ENCODE measurements at regions not wholly inside any gene's neighbourhood (a gene's known extent, or its start where the extent isn't known, plus 50 kb on each side); places are given as distances from the start of the nearest gene placed in this dataset.

- H3K36me3 ChIP-seq (ENCODE audit: insufficient read depth, insufficient read length, low read length): no peaks in the 10 kb centered on the region
- H3K4me3 ChIP-seq (ENCODE audit: insufficient read length, low read depth): no peak overlapping the region
- no peaks in the 10 kb centered on the region for H3K9me3 ChIP-seq (ENCODE audit: insufficient read depth, low read length)
- no peaks in the 10 kb centered on the region for H3K4me1 ChIP-seq (ENCODE audit: insufficient read depth, insufficient read length)
- no peak for TF ChIP-seq ZNF274 (IDR thresholded peaks at IDR 0.05; ENCODE audit: low read depth, low read length)
- no peak for TF ChIP-seq YY1 (IDR thresholded peaks at IDR 0.05; ENCODE audit: insufficient read depth, insufficient read length)
- TF ChIP-seq SUZ12 (IDR thresholded peaks at IDR 0.05; ENCODE audit: extremely low read depth, insufficient read depth, insufficient read length): no peak
- no peak overlapping the region for H3K9ac ChIP-seq (ENCODE audit: insufficient read length, low read depth)
- H3K27me3 ChIP-seq (ENCODE audit: insufficient read depth, insufficient read length): no peaks in the 10 kb centered on the region
- DNase-seq (ENCODE audit: low read depth, low spot score): no peak
Observed at GRCh38 chr2:198390670-198391069, 586.3 kb downstream of the PLCL1 start.

GRCh38 chr2:198387677-198388076, 583.3 kb downstream of the PLCL1 start:
- Histone ChIP-seq H3K4me3 (ENCODE audit: insufficient read length, low read depth) (no peak overlapping the region), H3K27me3 (ENCODE audit: insufficient read depth, insufficient read length) (no peaks in the 10 kb centered on the region), H3K4me1 (ENCODE audit: insufficient read depth, insufficient read length) (no peaks in the 10 kb centered on the region), H3K9ac (ENCODE audit: insufficient read length, low read depth) (no peak overlapping the region), H3K9me3 (ENCODE audit: insufficient read depth, low read length) (no peaks in the 10 kb centered on the region), H3K36me3 (ENCODE audit: insufficient read depth, insufficient read length, low read length) (no peaks in the 10 kb centered on the region)
- TF ChIP-seq ZNF274 (IDR thresholded peaks at IDR 0.05; ENCODE audit: low read depth, low read length): no peak
- no peak for TF ChIP-seq YY1 (IDR thresholded peaks at IDR 0.05; ENCODE audit: insufficient read depth, insufficient read length)
- TF ChIP-seq SUZ12 (IDR thresholded peaks at IDR 0.05; ENCODE audit: extremely low read depth, insufficient read depth, insufficient read length): no peak
- no peak for DNase-seq (ENCODE audit: low read depth, low spot score)

GRCh38 chr2:198385856-198386255, 581.5 kb downstream of the PLCL1 start:
- no peak overlapping the region for H3K4me3 ChIP-seq (ENCODE audit: insufficient read length, low read depth)
- no peaks in the 10 kb centered on the region for H3K27me3 ChIP-seq (ENCODE audit: insufficient read depth, insufficient read length)
- TF ChIP-seq YY1 (IDR thresholded peaks at IDR 0.05; ENCODE audit: insufficient read depth, insufficient read length): no peak
- no peak for TF ChIP-seq ZNF274 (IDR thresholded peaks at IDR 0.05; ENCODE audit: low read depth, low read length)
- TF ChIP-seq SUZ12 (IDR thresholded peaks at IDR 0.05; ENCODE audit: extremely low read depth, insufficient read depth, insufficient read length): no peak
- no peak overlapping the region for H3K9ac ChIP-seq (ENCODE audit: insufficient read length, low read depth)
- no peaks in the 10 kb centered on the region for H3K4me1 ChIP-seq (ENCODE audit: insufficient read depth, insufficient read length)
- H3K9me3 ChIP-seq (ENCODE audit: insufficient read depth, low read length): no peaks in the 10 kb centered on the region
- H3K36me3 ChIP-seq (ENCODE audit: insufficient read depth, insufficient read length, low read length): no peaks in the 10 kb centered on the region
- DNase-seq (ENCODE audit: low read depth, low spot score): no peak

GRCh38 chr2:198385326-198385725, 580.9 kb downstream of the PLCL1 start:
- H3K4me3 ChIP-seq (ENCODE audit: insufficient read length, low read depth): no peak overlapping the region

GRCh38 chr2:198383392-198383791, 579.0 kb downstream of the PLCL1 start:
- H3K27me3 ChIP-seq (ENCODE audit: insufficient read depth, insufficient read length): no peaks in the 10 kb centered on the region
- DNase-seq (ENCODE audit: low read depth, low spot score): no peak
- no peaks in the 10 kb centered on the region for H3K9me3 ChIP-seq (ENCODE audit: insufficient read depth, low read length)
- H3K9ac ChIP-seq (ENCODE audit: insufficient read length, low read depth): no peak overlapping the region
- H3K4me3 ChIP-seq (ENCODE audit: insufficient read length, low read depth): no peak overlapping the region
- H3K4me1 ChIP-seq (ENCODE audit: insufficient read depth, insufficient read length): no peaks in the 10 kb centered on the region
- H3K36me3 ChIP-seq (ENCODE audit: insufficient read depth, insufficient read length, low read length): no peaks in the 10 kb centered on the region
- TF ChIP-seq YY1 (IDR thresholded peaks at IDR 0.05; ENCODE audit: insufficient read depth, insufficient read length) (no peak), ZNF274 (IDR thresholded peaks at IDR 0.05; ENCODE audit: low read depth, low read length) (no peak)

More at GRCh38 chr2:198385326-198385725, 580.9 kb downstream of the PLCL1 start:
- TF ChIP-seq SUZ12 (IDR thresholded peaks at IDR 0.05; ENCODE audit: extremely low read depth, insufficient read depth, insufficient read length) (no peak), ZNF274 (IDR thresholded peaks at IDR 0.05; ENCODE audit: low read depth, low read length) (no peak), YY1 (IDR thresholded peaks at IDR 0.05; ENCODE audit: insufficient read depth, insufficient read length) (no peak)
- H3K27me3 ChIP-seq (ENCODE audit: insufficient read depth, insufficient read length): no peaks in the 10 kb centered on the region
- no peaks in the 10 kb centered on the region for H3K9me3 ChIP-seq (ENCODE audit: insufficient read depth, low read length)
- DNase-seq (ENCODE audit: low read depth, low spot score): no peak
- no peak overlapping the region for H3K9ac ChIP-seq (ENCODE audit: insufficient read length, low read depth)
- no peaks in the 10 kb centered on the region for H3K4me1 ChIP-seq (ENCODE audit: insufficient read depth, insufficient read length)
- H3K36me3 ChIP-seq (ENCODE audit: insufficient read depth, insufficient read length, low read length): no peaks in the 10 kb centered on the region

- H3K9ac ChIP-seq (ENCODE audit: insufficient read length, low read depth): no peak overlapping the region
- no peaks in the 10 kb centered on the region for H3K4me1 ChIP-seq (ENCODE audit: insufficient read depth, insufficient read length)
- H3K4me3 ChIP-seq (ENCODE audit: insufficient read length, low read depth): no peak overlapping the region
- no peaks in the 10 kb centered on the region for H3K9me3 ChIP-seq (ENCODE audit: insufficient read depth, low read length)
- H3K36me3 ChIP-seq (ENCODE audit: insufficient read depth, insufficient read length, low read length): no peaks in the 10 kb centered on the region
- no peaks in the 10 kb centered on the region for H3K27me3 ChIP-seq (ENCODE audit: insufficient read depth, insufficient read length)
- no peak for TF ChIP-seq YY1 (IDR thresholded peaks at IDR 0.05; ENCODE audit: insufficient read depth, insufficient read length)
- TF ChIP-seq ZNF274 (IDR thresholded peaks at IDR 0.05; ENCODE audit: low read depth, low read length): no peak
- no peak for TF ChIP-seq SUZ12 (IDR thresholded peaks at IDR 0.05; ENCODE audit: extremely low read depth, insufficient read depth, insufficient read length)
- no peak for DNase-seq (ENCODE audit: low read depth, low spot score)
Observed at GRCh38 chr2:198382811-198383210, 578.4 kb downstream of the PLCL1 start.

GRCh38 chr2:198376677-198377076, 572.3 kb downstream of the PLCL1 start:
- Histone ChIP-seq H3K4me1 (ENCODE audit: insufficient read depth, insufficient read length) (no peaks in the 10 kb centered on the region), H3K4me3 (ENCODE audit: insufficient read length, low read depth) (no peak overlapping the region), H3K9me3 (ENCODE audit: insufficient read depth, low read length) (no peaks in the 10 kb centered on the region), H3K27me3 (ENCODE audit: insufficient read depth, insufficient read length) (no peaks in the 10 kb centered on the region), H3K9ac (ENCODE audit: insufficient read length, low read depth) (no peak overlapping the region), H3K36me3 (ENCODE audit: insufficient read depth, insufficient read length, low read length) (no peaks in the 10 kb centered on the region)
- DNase-seq (ENCODE audit: low read depth, low spot score): no peak
- TF ChIP-seq ZNF274 (IDR thresholded peaks at IDR 0.05; ENCODE audit: low read depth, low read length): no peak
- TF ChIP-seq SUZ12 (IDR thresholded peaks at IDR 0.05; ENCODE audit: extremely low read depth, insufficient read depth, insufficient read length): no peak
- no peak for TF ChIP-seq YY1 (IDR thresholded peaks at IDR 0.05; ENCODE audit: insufficient read depth, insufficient read length)

- H3K4me3 ChIP-seq (ENCODE audit: insufficient read length, low read depth): no peak overlapping the region
- H3K9me3 ChIP-seq (ENCODE audit: insufficient read depth, low read length): no peaks in the 10 kb centered on the region
- no peaks in the 10 kb centered on the region for H3K27me3 ChIP-seq (ENCODE audit: insufficient read depth, insufficient read length)
- no peak overlapping the region for H3K9ac ChIP-seq (ENCODE audit: insufficient read length, low read depth)
- TF ChIP-seq ZNF274 (IDR thresholded peaks at IDR 0.05; ENCODE audit: low read depth, low read length): no peak
- TF ChIP-seq YY1 (IDR thresholded peaks at IDR 0.05; ENCODE audit: insufficient read depth, insufficient read length): no peak
- no peak for TF ChIP-seq SUZ12 (IDR thresholded peaks at IDR 0.05; ENCODE audit: extremely low read depth, insufficient read depth, insufficient read length)
- no peaks in the 10 kb centered on the region for H3K4me1 ChIP-seq (ENCODE audit: insufficient read depth, insufficient read length)
- H3K36me3 ChIP-seq (ENCODE audit: insufficient read depth, insufficient read length, low read length): no peaks in the 10 kb centered on the region
- DNase-seq (ENCODE audit: low read depth, low spot score): no peak
Observed at GRCh38 chr2:198375083-198375410, 570.7 kb downstream of the PLCL1 start.
